HCEC 1CT (cell line): ENCODE measurements at regions not wholly inside any gene's neighbourhood (a gene's known extent, or its start where the extent isn't known, plus 50 kb on each side); places are given as distances from the start of the nearest gene placed in this dataset.
"Not testable (repeated sequence)": the region's sequence is repeated elsewhere in the genome, so short reads cannot be mapped to it uniquely, and the experiment has no call there.

ENCODE experiments used
- DNase-seq: peaks from one replicate; pipeline ENCODE4 v3.0.0-alpha.2; 2017

DNA sequence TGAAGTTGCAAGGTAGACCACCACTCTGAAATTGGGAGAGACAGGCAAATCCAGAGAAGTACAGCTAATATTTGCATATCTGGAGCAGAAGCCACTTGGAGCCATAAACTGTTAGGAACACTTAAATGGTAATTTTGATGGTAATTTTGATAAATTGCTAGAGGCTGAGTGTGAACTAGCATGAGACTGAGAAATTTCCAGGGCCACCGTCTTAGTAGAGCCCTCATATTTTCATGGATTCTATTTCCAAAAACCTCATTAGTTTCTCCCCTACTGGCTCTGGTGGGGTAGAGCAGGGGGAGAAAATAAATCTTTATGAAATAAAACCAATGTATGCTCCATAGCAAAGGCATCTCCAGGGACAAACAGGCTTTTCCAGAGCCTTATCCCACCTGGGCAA lies 429.4 kb upstream of the DIPK2B start:
- DNase-seq, result no peak

DNA sequence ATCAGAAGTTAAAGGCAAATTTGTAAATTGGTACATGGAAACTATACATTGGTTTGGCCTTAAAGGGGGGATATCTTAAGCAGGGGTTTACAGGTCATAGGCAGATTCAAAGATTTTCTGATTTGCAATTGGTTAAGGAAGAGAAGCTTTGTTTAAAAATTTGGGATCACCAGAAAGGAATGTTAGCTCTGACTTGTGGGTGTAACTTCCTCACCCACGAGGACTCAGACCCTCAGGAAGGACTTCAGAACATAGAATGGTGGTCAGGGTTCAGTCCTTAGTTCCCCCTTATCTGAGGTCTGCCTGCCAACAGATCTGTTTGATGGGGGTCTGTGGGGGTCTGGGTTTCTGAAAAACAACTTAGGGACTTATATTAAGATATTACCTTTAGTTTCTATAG lies 427.4 kb upstream of the DIPK2B start:
- DNase-seq, result peak; percentile 56

- peak; percentile 91 for DNase-seq
Measured at GRCh38 chrX:45623266-45623665, 422.6 kb upstream of the DIPK2B start.

DNA sequence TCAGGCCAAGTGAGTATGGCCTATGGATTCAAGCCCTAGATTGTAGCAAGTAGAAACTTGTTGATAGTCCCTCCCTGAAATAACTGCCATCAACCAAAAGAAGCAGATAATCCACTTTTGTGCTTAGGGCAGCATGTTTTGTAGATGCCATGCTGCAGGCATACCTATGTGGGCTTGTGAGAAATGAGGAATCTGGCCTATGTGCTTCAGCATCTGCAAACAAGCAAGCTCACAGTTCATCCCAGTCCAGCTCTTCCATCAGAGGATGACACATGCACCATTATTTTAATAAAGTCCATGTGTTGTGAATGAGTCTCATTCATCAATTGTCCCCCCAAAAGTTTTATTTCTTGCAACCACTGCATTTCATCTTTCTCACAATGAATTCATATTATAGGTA lies 421.9 kb upstream of the DIPK2B start:
- peak; percentile 76 for DNase-seq

GRCh38 chrX:45622042-45622423 lies 421.4 kb upstream of the DIPK2B start:
- DNase-seq, result no peak

- peak; percentile 93 for DNase-seq
Measured at GRCh38 chrX:45621376-45622041, 420.8 kb upstream of the DIPK2B start.

DNA sequence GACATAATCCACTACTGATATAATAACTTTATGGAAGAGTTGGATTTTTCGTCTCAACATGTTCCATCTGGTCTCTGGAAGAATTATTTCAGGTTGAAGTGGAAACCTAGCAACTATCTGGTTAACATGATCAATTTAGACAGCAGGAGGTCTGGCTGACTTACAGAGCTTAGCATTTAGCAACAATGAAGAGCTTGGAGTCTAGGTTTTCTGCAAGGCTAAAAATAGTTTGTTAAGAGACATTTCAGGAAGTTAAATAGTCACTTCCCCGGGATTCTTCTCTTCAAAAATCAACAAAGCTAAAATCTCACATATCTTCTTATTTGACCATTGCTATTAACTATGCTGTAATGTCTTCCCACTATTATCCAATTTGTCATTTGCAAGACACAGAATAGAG lies 418.6 kb upstream of the DIPK2B start:
- peak; percentile 12 for DNase-seq

GRCh38 chrX:45615591-45615990 lies 414.9 kb upstream of the DIPK2B start:
- not testable (repeated sequence) for DNase-seq

DNA sequence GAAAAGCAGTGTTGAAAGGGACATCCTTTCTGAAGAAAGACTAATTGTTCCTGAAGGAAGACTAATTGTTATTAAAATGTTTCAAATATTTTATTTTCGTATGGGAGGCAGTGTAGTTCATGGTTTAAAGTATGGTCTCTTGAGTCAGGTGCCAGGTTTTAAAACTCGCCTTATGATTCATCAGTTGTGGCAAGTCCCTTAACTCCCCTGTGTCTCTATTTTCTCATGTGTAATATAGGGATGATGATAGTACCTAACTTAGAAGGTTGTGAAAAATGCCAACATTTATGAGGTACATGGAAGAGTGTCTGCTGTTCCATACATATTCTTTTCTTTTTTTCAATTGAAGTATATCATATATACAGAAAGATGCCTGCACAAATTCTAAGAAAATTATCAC lies 414.2 kb upstream of the DIPK2B start:
- no peak for DNase-seq

GRCh38 chrX:45602151-45602550 lies 401.5 kb upstream of the DIPK2B start:
- peak; percentile 44 for DNase-seq

DNA sequence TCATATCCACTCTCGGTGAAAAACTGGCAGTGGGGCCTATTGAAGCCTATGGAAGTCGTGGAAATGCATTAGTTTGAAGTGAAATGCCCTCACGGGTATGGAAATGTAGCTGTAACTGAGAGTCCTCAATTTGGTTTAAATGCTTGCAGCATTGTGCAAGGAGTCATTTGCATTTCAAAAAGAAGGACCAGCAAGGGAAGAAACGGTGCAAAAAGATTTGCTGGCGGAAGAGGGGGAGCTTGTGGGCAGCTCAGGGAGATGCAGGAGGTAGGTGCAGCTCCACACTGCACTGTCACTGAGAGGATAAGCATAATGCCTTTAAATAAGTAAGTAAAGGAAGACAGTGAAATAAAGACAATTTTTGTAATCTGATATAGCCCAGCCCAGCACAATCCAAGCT lies 400.4 kb upstream of the DIPK2B start:
- DNase-seq, result no peak

DNA sequence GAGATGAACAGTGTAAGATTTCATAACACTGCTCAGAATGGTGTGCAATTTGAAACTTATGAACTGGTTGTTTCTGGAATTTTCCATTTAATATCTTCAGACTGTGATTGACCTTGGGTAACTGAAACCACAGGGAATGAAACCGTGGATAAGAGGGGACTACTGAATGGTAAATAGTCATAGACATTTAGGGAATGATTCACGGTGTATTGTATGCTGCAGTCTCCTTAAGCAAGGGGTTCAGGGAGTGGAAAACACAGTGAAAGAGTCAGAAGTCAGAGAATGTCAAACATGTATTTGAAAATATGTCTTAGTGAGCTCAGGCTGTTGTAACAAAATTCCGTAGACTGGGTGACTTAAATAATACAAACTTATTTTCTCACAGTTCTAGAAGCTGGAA lies 398.2 kb upstream of the DIPK2B start:
- DNase-seq, result peak; percentile 32

DNA sequence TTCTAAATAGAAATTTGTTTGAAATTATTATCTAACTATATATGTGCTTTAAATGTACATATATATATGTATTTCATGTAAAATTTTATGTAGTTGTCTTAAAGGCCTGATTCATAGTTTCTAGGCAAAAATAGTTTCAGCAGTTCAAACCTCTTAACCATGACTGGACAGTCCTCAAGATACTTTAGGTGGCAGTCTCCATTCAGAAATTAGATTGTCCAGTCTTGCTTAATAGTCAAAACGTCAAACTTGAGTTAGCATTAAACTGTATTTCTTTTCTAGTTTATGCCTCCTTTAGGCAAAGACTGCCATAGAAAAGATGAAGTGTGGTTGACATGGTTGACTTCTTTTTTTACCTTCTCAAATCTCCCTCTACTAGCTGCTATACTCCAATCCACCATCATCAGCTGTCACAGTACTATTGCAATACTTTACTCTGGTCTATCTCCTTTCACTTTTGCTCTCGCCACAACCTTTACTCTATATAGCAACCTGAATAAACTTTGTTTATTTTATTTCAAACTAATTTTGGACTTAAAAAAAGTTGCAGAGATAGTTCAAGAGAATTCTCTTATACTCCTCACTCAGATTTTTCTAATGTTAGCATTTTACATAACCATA lies 395.6 kb upstream of the DIPK2B start:
- peak; percentile 32 for DNase-seq

GRCh38 chrX:45592101-45592500 lies 391.4 kb upstream of the DIPK2B start:
- no peak for DNase-seq

DNA sequence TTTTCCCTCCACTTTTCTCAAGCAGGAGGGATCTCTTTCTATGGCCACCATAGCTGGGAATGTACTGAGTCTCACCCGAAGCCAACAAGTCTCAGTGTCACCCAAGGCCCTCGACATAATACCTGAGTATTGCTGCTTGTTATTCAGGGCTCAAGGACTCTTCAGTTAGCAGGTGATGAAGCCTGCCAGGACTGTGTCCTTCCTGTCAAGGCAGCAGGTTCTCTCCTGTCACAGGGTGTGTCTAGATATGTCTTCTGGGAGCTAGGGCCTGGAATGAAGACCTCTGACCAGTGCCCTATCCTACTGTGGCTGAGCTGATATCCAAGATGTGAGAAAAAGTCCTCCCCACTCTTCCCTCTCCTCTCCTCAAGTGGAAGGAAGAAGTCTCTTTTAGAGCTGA lies 391.0 kb upstream of the DIPK2B start:
- no peak for DNase-seq

DNA sequence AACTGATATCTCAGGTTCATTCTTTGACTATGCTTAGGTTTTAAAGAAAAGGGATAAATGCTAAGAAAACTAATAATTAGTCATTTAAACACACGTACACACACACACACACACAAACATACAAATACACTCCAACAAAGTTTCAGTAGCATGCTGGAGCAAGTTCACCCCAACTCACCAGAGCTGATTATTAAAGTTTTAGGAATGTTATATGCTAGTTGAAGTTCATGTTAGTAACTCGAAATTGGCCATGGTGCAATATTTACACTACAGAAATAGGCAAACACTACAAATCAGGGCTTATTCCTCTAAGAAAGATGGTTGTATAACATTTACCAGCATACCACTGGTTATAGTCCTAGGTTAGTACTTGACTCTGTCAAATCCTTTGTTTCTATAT lies 384.0 kb upstream of the DIPK2B start:
- peak; percentile 3 for DNase-seq

GRCh38 chrX:45577361-45577760 lies 376.7 kb upstream of the DIPK2B start:
- DNase-seq, result no peak

- DNase-seq, result no peak
Measured at GRCh38 chrX:45571453-45571852, 370.8 kb upstream of the DIPK2B start.

DNA sequence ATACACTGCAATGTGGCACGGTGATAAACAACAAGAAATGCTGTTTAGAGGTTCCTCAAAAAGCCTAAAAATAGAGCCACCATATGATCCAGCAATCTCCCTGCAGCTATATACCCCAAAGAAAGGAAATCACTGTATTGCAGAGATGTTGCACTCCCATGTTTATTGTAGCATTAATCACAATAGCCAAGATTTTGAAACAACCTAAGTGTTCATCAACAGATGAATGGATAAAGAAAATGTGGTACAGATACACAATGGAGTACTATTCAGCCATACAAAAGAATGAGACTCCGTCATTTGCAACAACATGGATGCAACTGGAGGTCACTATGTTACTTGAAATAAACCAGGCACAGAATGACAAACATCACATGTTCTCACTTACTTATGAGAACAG lies 365.8 kb upstream of the DIPK2B start:
- no peak for DNase-seq

DNA sequence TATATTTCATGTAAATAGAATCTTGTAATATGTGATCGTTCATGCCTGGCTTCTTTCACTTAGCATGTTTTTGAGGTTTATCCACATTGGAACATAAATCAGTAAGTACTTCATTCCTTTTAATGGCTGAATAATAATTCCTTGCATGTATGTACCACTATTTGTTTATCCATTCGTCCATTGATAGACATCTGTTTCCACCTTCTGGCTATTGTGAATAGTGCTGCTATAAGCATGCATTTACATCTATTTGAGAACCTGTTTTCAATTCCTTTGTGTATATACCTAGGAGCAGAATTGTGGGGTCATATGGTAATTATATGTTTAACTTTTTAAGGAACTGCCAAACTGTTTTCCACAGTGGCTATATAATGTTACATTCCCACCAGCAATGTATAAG lies 356.7 kb upstream of the DIPK2B start:
- no peak for DNase-seq

- no peak for DNase-seq
Measured at GRCh38 chrX:45554736-45555135, 354.1 kb upstream of the DIPK2B start.

DNA sequence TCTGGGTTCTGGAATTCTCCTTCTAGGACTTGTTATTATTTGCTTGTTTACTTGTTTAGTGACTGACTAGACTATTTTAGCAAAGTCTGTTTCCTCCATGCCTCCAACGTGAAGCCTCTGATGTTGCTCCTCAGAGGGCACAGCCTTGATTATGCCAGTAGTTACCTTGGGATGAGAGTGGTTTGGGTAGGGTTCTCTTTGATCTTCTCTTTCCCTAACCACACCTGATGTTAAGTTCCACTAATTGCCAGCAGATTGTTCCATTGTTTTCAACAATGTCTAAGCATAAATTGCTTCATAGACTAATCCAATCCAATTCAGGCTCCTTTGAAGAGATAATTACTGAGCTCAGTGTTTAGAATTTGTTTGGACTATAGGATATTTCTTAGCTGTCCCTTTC lies 352.7 kb upstream of the DIPK2B start:
- no peak for DNase-seq

- not testable (repeated sequence) for DNase-seq
Measured at GRCh38 chrX:45546697-45547096, 346.0 kb upstream of the DIPK2B start.

DNA sequence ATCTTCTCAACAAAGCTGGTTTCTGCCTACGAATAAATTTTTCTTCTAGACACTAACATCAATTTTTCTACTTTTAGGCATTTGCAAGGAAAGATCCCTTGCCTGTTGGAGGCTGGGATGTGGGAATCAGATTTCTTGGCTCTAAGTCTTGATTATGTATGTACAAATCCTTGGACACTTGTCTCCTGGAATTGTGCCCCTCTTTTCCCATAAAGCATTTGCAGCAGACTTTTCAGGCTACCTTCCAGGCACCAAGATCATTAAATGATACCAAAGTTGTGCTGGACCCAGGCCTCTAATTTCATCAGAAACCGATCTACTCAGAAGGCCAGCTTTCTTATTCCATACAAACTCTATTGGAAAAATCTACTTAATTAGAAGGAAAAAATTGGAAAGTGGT lies 339.5 kb upstream of the DIPK2B start:
- DNase-seq, result no peak

DNA sequence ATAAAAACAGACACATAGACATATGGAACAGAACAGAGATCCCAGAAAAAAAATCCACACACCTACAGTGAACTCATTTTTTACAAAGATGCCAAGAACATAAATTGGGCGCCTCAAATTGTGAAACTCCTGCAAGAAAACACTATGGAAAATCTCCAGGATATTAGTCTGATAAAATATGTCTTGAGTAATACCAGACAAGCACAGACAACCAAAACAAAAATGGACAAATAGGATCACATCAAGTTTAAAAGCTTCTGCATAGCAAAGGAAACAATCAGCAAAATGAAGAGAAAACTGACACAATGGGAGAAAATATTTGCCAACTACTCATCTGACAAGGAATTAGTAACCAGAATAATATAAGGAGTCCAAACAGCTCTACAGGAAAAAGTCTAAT lies 337.3 kb upstream of the DIPK2B start:
- DNase-seq, result no peak
